T follicular helper cell (primary cell): ENCODE measurements at regions not wholly inside any gene's neighbourhood (a gene's known extent, or its start where the extent isn't known, plus 50 kb on each side); places are given as distances from the start of the nearest gene placed in this dataset.

Experiments used
- DNase-seq: peaks from one replicate; pipeline ENCODE4 v3.0.0-alpha.2; 2020; ENCODE audit warnings: low read depth

DNA sequence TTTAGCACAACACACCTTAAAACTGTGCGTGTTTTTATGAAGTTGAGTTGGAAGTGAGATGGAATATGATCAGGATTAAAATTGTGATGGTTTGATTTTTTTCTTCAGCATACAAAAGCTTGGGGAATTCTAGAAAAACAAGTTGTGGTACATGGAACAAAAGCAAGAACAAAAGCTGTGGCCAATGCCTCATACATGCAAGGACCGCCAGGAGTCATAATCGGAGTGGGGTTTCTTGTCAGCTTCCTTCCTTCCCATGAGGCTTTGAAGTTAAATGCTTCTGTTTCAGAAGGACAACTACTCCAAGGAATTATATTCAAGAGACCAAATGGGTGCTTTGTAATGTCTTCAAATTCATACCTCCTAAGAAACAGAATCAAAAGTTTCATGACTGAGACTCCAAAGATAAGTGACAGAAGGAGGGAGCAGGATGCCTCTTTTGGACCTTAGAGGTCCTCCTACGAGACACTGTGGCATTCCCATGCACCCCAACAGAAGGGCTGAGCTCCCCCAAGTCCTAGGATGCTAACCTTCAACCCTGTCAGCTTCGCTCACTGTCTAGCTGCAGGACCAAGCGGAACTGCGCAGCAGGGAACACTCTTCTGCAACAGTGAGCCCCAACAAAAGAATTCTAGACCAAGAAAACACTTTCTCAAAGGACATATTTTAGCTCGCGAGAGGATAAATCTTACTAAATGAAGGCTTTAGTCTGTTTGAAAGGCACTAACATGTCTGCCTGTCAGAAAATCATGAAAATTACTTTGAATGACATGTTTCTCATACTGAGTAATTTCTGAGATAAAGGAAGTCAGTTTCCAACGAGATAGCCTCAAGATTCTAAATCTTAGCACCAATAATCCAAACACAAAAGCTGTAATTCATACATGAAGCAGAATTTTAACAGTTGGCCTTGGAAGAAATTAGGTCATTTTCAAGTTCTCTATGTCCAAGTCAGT is 108.5 kb upstream of the NHSL1 start:
- DNase-seq = no peak

- DNase-seq = no peak
These were observed 109.6 kb upstream of the NHSL1 start for GRCh38 chr6:138608896-138609295.

GRCh38 chr6:138609801-138610430 is 110.6 kb upstream of the NHSL1 start:
- DNase-seq = no peak

DNA sequence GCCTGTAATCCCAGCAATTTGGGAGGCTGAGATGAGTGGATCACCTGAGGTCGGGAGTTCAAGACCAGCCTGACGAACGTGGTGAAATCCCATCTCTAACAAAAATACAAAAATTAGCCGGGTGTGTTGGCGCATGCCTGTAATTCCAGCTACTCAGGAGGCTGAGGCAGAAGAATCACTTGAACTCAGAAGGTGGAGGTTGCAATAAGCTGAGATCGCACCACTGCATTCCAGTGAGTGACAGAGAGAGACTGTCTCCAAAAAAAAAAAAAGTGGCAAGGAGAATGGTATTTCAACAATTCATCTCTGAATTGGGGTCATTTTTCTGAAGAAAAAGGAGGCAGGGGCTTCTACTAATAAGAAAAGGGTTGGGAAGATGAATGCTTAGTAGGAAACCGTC is 111.5 kb upstream of the NHSL1 start:
- no peak for DNase-seq

GRCh38 chr6:138614151-138614550 is 114.9 kb upstream of the NHSL1 start:
- DNase-seq = no peak

- no peak for DNase-seq
These were observed 118.9 kb upstream of the NHSL1 start for GRCh38 chr6:138618168-138618567.

GRCh38 chr6:138620630-138621029 is 121.3 kb upstream of the NHSL1 start:
- no peak for DNase-seq

DNA sequence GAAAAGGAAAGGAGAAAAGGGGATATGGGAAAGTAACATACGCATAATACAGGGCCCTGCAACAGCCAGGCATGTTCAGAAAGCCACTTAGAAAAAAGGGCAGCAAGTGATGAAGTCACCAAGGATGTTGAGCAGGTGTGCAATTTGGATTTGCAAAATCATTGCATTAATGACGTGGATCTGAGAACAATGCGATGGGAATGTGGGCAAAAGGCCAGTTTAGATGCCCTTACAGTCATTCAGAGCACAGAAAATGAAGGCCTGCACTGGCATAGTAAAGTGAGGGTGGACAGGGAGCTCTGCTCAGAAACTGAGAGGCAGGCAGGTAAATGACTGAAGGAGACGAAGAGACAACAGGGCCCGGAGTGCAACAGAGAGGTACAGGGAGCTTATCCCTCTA is 123.7 kb upstream of the NHSL1 start:
- DNase-seq = no peak

GRCh38 chr6:138631566-138631965 is 132.3 kb upstream of the NHSL1 start:
- no peak for DNase-seq

DNA sequence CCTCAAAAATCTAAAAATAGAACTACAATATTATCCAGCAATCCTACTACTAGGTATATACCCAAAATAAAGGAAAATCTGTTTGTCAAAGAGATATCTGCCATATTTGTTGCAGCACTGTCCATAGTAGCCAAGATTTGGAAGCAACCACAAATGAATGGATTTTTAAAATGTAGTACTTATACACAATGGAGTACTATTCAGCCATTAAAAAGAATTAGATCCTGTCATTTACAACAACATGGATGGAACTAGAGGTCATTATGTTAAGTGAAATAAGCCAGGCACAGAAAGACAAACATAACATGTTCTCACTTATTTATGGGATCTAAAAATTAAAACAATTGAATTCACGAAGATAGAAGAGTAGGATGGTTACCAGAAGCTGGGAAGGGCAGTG is 135.7 kb upstream of the CCDC28A start:
- DNase-seq = no peak

DNA sequence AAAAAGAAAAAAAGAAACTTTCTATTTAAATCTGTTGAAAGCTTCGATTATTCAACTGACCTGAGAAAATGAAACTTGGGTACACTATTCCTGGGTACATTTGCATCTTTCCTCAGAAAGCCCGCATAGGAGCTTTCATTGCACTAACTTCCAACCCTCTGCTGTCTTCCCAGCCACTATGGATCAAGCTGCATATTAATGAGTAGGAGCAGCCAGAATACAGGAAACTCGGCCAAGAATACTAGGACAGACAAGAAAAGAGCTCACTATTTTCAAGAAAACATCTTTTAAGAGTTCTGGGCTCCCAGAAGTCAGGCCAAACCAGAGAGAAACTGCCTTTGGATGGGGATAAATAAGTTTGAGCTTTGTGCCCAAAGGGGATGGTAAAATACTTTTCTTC is 135.0 kb upstream of the CCDC28A start:
- no peak for DNase-seq

DNA sequence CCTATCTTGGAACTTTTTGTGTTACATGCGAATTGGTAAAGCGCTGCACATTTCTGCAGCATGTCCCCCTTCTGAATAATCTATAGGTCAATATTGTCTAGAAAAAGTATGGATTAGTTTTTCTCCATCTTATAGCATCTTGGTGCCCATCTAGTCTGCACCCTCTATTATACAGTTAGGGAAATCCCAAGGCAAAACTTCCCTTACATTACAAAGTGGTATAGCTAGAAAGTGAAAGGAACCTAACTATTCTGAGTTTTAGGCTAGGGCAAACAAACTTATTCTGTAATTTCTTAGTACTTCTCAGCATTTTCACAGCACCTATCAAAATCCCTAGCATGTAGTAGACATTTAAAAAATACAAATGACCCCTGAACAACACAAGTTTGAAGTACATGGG is 133.5 kb upstream of the CCDC28A start:
- no peak for DNase-seq

DNA sequence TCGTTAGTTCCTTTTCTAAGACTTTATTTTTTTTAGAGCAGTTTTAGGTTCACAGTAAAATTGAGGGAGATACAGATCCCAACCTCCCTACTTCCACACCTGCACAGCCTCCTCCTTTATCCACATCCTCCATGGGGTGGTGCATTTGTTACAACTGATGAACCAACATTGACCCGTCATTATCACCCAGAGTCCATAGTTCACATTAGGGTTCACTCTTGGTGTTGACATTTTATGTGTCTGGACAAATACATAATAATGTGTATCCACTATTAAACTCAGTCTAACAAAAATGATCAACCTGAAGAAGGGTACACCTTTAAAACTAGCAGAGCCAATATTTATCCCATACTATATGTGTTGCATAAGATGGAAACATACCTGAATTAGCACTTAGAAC is 130.4 kb upstream of the CCDC28A start:
- DNase-seq = no peak

- no peak for DNase-seq
These were observed 127.5 kb upstream of the CCDC28A start for GRCh38 chr6:138645976-138646640.

DNA sequence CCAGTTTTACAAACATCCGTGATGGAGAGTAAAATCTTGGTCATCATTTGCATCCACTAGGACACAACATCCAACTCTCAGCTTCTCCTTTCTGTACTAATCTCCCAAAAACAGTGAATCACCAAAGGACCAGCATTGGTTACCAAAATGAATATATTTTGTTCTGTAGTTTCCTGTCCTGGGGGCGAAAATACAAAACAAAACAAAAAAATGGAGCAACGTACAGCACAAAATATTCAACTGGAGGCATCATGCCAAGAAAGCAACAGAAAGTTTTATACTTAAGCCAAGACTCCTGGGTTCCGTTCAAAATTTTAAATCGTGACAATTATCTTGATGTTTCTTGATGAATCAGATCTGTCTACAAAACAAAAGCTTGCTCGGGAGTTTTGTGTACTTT is 126.6 kb upstream of the CCDC28A start:
- no peak for DNase-seq

- no peak for DNase-seq
These were observed 125.4 kb upstream of the CCDC28A start for GRCh38 chr6:138648127-138648526.

DNA sequence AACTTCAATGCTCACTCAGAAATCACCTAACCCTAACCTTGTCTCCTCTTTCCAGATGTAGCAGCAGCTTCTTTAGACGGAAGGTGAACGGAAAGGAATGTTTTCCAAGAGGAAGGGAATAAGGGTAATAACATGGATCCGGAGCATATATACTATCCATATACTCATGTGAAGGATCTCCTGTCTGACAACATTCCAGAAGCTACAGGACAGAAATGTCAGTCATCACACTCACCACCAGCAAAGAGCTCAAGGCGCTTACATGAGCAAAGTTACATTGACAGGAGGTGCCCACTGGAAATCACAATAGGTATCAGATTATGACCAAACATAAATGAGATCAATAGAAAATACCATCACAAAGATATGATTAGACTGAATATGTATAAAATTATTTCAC is 122.1 kb upstream of the CCDC28A start:
- no peak for DNase-seq

DNA sequence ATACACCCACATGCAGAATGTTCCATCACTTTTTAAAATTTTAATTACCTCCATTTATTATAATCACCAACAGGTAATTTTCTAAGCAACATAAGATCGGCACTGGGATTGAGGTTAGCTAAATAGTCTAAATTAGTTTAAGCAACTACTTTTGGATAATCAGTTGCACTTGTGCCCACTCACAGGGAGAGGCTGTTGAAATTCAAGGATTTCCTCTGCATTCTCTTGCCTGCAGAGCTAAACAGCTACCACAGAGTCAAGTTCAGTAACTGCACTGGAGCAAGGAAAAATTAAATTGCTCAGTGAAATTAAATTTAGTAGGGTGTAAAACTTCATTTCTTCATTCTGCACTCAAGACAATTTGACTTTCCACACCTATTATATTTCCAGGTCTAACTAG is 120.7 kb upstream of the CCDC28A start:
- DNase-seq = no peak

DNA sequence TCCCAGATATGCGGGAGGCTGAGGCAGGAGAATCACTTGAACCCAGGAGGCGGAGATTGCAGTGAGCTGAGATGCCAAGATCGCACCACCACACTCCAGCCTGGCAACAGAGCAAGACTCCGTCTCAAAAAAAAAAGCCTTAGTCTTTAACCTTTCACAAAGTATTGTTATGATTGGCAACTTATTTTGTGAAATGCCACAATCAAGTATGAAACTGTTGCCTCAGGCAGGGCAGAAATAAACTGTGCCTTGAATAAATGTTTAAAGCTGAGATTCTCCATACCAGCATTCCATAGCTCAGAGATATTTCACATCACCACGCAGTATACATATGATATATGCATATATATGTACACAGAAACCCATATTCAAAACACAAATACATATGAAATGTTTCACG is 120.1 kb upstream of the CCDC28A start:
- no peak for DNase-seq

DNA sequence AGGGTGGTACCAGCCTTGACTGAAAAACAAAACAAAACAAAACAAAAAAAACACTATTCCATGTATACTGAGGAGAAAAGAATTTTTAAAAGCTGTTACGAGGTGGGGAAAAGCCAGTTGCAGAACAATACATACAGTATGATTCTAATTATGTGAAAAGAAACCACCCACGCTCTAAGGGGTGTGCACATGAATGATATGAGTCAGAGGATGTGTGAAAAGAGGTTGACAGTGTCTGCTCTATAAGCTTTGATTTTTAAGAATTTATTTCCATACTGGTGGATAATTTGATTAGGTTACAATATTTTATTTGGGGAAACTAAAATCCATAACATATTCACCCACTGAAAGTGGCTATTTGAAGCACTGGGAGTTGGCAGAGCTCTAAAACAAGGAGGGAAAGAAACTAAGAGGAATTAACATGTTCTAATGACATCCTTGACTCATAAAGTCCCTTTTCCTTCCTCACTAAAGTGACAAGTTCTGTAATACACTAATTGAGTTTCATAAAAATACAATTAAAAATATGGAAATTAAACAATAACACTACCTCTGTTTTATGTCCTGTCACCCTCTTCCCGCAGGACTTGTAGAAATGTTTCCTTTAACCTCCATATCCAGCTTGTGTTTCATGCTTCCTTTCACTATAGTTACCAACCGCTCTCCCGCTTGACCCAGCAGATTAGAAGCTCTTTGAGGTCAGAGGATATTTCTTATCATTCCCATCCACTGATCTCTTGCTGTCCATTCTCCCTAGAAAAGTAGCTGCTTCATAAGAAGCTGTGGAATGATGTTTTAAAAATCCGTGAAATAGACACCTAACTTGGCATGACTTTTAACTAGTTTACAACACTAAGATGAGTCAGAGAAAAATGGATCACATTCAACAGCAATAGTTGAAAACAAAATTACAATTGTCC is 118.6 kb upstream of the CCDC28A start:
- no peak for DNase-seq

DNA sequence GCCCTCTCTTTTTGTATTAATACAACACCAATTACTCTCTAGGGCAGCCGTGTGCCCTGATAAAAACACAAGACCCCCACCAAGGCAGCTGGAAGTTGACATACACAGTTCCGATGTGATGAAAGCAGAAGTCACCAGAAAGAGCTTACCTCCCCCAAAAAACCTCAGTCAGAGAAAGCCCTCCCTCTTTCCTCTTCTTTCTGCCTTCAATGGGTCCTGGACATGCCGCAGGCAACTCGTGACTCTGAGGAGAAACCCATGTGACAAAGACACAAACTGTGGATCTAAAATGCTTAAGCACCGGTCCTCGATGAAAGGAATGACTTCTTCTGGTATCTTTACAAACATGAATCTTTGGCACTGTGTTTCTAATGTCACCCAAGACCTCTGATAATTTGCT is 117.7 kb upstream of the CCDC28A start:
- DNase-seq = no peak
